EH (cell line): ENCODE measurements at regions not wholly inside any gene's neighbourhood (a gene's known extent, or its start where the extent isn't known, plus 50 kb on each side); places are given as distances from the start of the nearest gene placed in this dataset.
"Not testable (repeated sequence)": the region's sequence is repeated elsewhere in the genome, so short reads cannot be mapped to it uniquely, and the experiment has no call there.

ENCODE experiments used
- DNase-seq: peaks from one replicate; pipeline ENCODE4 v3.0.0-alpha.2; 2015; ENCODE audit warnings: low read depth

GRCh38 chr3:124315215-124316033, 323.5 kb upstream of the ROPN1 start:
- peak; percentile 69 for DNase-seq

GRCh38 chr3:124316034-124316287, 324.0 kb upstream of the ROPN1 start:
- no peak for DNase-seq

- DNase-seq = no peak
Observed at GRCh38 chr3:124318014-124318413, 326.1 kb upstream of the ROPN1 start.

- DNase-seq = no peak
Observed at GRCh38 chr3:124318656-124319055, 326.7 kb upstream of the ROPN1 start.

DNA sequence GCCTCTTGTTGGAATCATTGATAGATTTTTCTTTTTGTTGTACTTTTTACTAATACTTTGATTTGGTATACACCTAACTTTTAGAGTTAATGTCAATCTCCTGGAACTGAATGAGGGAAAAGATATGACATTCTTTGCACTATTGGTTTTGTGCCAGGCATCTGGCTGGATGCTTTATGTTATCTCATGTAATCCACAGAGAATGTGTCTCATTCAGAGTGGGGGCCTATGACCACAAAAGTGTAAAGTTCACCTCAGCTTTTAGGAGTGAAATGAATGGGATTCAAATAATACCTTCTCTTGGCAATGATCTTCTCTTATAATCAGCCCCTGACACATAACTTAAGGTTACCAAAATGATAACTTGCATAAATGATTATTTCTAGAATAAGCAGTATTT, 329.1 kb upstream of the ROPN1 start:
- DNase-seq = peak; percentile 31

GRCh38 chr3:124322309-124322880, 330.5 kb upstream of the ROPN1 start:
- peak; percentile 38 for DNase-seq

DNA sequence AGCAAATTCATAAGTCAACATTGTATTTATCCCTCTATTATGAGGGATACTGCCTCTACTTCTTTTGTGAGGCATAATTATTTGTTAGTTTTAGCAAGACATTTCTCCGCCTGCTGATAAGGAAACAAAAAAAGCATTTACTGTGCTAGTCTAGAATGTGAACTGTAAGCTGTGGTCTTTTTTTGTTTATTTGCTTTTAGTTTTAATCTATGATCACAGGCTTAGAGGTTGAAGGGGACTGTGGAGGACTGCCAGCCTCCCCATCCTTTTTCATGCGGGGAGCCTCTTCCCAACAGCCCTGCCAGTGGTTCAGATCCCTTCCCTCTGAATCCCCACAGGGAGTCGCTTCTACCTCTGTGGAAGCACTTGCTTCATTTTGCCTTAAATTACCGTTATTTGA, 331.0 kb upstream of the ROPN1 start:
- peak; percentile 24 for DNase-seq

DNA sequence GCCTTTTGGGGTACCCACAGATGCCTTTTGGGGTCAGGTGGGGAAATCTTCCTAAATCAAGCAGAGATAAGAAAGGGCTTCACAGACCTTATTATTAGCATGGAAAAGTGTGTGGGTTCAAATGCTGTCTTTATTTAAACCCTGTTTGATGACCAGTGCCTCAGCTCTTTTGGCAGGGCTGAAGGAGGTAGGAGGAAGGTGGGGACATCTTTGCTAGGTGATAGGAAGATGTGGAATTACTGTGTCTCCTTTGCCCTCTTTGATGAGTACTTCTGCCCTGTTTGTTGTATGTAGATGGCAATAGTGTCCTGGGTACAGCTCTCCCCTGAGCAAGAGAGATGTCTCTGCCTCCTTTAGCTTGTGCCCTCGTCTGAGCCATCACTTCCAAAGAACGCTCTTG, 333.3 kb upstream of the ROPN1 start:
- DNase-seq = no peak

DNA sequence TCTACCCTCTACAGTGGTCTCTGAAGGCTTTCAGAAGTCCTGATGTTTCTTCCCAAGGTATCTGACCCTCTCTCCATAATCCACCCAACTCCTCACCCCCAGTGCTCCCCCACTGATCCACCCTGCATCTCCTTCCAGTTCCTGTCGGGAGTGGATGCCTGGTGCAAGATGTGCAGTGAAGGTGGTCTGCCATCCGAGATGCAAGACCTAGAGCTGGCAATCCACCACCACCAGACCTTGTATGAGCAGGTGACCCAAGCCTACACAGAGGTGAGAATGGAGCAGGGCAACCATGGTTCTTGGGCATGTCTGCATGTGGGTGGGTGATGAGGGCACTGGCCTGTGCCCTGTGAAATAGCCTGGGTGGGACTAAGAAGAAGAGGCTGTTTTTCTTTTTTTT, 337.8 kb upstream of the ROPN1 start:
- DNase-seq = no peak

- no peak for DNase-seq
Observed at GRCh38 chr3:124333931-124334640, 342.2 kb upstream of the ROPN1 start.

DNA sequence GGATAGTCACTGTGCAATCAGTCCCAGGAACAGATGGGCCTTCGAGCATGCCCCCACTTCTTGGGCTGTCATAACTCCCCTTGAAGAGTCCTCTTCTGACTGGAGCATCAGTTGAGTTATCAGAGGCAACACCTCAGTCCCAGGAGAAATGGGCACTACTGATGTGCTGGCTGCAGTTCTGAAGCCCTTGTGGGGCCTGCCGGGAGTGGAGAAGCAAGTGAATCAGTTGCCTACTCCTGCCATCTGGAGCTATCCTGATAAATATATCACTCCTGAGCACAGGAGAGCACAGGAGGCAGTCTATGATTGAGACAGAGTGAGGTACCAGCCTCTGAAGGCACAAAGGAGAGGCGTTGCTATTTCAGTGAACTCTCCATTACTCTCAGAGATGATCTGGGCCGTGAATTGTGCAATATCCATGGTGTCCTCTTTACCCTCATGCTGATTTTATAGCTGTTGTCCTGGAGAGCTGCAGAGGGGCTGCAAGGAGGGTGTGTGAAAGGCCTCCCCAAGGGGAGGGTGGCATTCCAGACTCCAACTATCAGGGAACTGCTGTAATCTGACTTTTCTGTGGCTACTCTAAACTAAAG, 344.2 kb upstream of the ROPN1 start:
- DNase-seq = no peak

GRCh38 chr3:124345845-124346244, 353.9 kb upstream of the ROPN1 start:
- no peak for DNase-seq

DNA sequence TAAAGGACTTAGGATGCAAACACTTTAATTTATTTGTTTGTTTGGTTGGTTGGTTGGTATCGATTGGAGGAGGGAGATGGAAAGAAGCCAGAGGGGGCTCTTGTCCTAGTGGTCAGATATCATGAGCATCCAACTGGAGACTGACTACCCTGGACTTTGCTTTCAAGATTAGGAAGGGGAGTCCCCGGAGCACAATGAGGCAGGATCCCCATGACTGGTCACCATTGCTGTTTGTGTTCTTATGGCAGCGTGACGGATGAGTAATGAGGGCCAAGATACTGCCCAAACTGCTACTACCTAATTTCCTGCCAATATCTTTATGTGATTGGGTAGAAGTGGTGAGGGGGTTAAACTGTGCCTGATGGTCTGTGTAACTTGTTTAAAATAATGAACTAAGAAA, 354.6 kb upstream of the ROPN1 start:
- DNase-seq = no peak

GRCh38 chr3:124347418-124347817, 355.5 kb upstream of the ROPN1 start:
- DNase-seq = peak; percentile 11

DNA sequence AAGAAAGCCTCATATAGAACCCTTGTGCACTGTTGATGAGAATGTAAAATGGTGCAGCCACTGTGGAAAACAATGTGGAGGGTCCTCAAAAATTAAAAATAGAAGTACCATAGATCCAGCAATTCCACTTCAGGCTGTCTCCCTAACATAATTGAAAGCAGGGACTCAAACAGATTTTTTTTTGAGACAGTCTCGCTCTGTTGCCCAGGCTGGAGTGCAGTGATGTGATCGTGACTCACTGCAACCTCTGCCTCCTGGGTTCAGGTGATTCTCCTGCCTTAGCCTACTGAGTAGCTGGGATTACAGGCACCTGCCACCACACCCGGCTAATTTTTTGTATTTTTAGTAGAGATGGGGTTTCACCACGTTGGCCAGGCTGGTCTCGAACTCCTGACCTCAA, 356.6 kb upstream of the ROPN1 start:
- not testable (repeated sequence) for DNase-seq

- DNase-seq = peak; percentile 87
Observed at GRCh38 chr3:124351430-124352148, 359.7 kb upstream of the ROPN1 start.

GRCh38 chr3:124352149-124352539, 360.2 kb upstream of the ROPN1 start:
- no peak for DNase-seq

- peak; percentile 9 for DNase-seq
Observed at GRCh38 chr3:124353691-124354090, 361.8 kb upstream of the ROPN1 start.

DNA sequence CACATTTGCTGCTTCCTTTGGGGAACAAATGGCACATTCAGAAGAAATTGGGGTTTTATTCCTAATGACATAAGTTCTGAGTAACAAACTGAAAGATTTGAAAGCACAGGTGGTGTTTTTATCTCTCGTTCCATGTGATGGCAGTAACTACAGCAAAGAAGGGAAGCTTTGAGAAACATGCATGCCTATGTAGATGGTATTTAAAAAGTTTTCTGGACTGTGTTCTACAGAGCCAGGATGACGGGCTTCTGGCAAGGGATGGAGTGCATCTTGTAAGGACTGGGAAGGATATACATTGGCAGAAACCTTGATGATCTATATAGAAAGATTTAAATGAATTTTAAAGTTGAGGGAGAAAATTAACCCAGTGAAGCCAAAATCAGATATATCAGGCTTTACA, 362.2 kb upstream of the ROPN1 start:
- DNase-seq = no peak

DNA sequence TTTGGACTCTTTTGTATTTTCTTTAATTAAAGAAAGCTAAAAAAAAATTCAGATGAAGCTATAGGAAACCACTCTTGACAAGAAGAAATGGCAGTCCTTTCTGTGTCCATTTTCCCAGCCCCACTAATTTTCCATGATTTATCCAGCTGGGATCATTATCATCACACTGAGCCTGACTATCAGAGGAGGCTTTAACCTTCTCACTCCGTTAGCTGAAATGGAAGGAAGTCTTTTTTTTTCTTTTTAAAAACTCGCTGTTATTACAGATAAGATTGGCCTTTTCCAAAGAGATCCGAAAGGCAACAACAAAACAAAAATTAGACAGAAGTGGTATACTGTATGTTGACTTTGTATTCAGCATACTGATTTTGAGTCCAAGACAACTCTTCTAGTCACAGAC, 366.2 kb upstream of the ROPN1 start:
- DNase-seq = no peak

- DNase-seq = peak; percentile 7
Observed at GRCh38 chr3:124360155-124360554, 368.2 kb upstream of the ROPN1 start.

- no peak for DNase-seq
Observed at GRCh38 chr3:124360563-124360962, 368.6 kb upstream of the ROPN1 start.

DNA sequence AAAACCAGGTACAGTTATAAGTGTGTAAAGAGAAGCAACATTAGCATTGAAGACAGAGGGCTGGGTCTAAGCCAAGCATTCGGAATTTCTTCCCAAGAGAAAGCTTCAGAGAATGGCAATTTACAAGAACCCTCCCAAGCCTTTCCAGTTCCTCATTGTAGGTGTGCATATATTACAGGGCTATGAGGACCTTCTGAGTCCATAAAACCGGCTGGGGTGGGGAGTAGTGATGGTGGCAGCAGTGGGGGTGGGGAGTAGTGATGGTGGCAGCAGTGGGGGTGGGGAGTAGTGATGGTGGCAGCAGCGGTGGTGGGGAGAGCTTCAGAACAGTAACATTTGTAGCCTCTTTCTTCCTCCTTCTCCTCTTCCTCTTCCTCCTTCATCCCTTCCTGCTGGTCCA, 368.7 kb upstream of the UMPS start:
- no peak for DNase-seq
